ENCODE measurements at regions not wholly inside any gene's neighbourhood (a gene's known extent, or its start where the extent isn't known, plus 50 kb on each side); places are given as distances from the start of the nearest gene placed in this dataset.

- intact Hi-C loops (cut with micrococcal nuclease) = no loop called here
- no peak for DNase-seq
- H3K27ac Mint-ChIP-seq = no peak overlapping the region
These were observed 69.8 kb upstream of the CCDC112 start for GRCh38 chr5:115366223-115366622.

GRCh38 chr5:115363879-115364278 is 67.4 kb upstream of the CCDC112 start:
- intact Hi-C loops (cut with micrococcal nuclease) = no loop called here
- no peaks in the 10 kb centered on the region for H3K4me1 Mint-ChIP-seq
- H3K27me3 Mint-ChIP-seq = peaks cover 8% of the 10 kb centered on the region
- no peaks in the 10 kb centered on the region for H3K9me3 Mint-ChIP-seq
- H3K36me3 Mint-ChIP-seq (ENCODE audit: low read depth) = no peaks in the 10 kb centered on the region
- H3K27ac Mint-ChIP-seq = no peak overlapping the region
- H3K4me3 Mint-ChIP-seq = no peak overlapping the region
- DNase-seq = no peak

More at GRCh38 chr5:115366223-115366622, 69.8 kb upstream of the CCDC112 start:
- Mint-ChIP-seq H3K9me3 (no peaks in the 10 kb centered on the region), H3K27me3 (peaks cover 3% of the 10 kb centered on the region), H3K4me3 (no peak overlapping the region), H3K4me1 (no peaks in the 10 kb centered on the region), H3K36me3 (ENCODE audit: low read depth) (no peaks in the 10 kb centered on the region)

GRCh38 chr5:115360046-115360685 is 63.7 kb upstream of the CCDC112 start:
- Mint-ChIP-seq H3K4me1 (no peaks in the 10 kb centered on the region), H3K36me3 (ENCODE audit: low read depth) (no peaks in the 10 kb centered on the region), H3K27me3 (peaks cover 14% of the 10 kb centered on the region)

GRCh38 chr5:115355767-115356381 is 59.4 kb upstream of the CCDC112 start:
- Mint-ChIP-seq H3K9me3 (peaks cover 3% of the 10 kb centered on the region), H3K36me3 (ENCODE audit: low read depth) (no peaks in the 10 kb centered on the region), H3K27ac (no peak overlapping the region), H3K4me1 (no peaks in the 10 kb centered on the region), H3K4me3 (no peak overlapping the region), H3K27me3 (peaks cover 15% of the 10 kb centered on the region)
- no peak for DNase-seq
- intact Hi-C loops (cut with micrococcal nuclease) = no loop called here

More at GRCh38 chr5:115360046-115360685, 63.7 kb upstream of the CCDC112 start:
- Mint-ChIP-seq H3K27ac (no peak overlapping the region), H3K4me3 (no peak overlapping the region), H3K9me3 (peaks cover 3% of the 10 kb centered on the region)
- intact Hi-C loops (cut with micrococcal nuclease) = no loop called here
- DNase-seq = no peak

GRCh38 chr5:115355095-115355494 is 58.6 kb upstream of the CCDC112 start:
- Mint-ChIP-seq H3K4me3 (no peak overlapping the region), H3K27me3 (peaks cover 17% of the 10 kb centered on the region), H3K27ac (no peak overlapping the region), H3K9me3 (peaks cover 3% of the 10 kb centered on the region), H3K36me3 (ENCODE audit: low read depth) (no peaks in the 10 kb centered on the region), H3K4me1 (no peaks in the 10 kb centered on the region)
- intact Hi-C loops (cut with micrococcal nuclease) = no loop called here
- DNase-seq = no peak

GRCh38 chr5:115354246-115354645 is 57.8 kb upstream of the CCDC112 start:
- Mint-ChIP-seq H3K36me3 (ENCODE audit: low read depth) (no peaks in the 10 kb centered on the region), H3K27ac (no peak overlapping the region), H3K27me3 (peaks cover 14% of the 10 kb centered on the region), H3K4me1 (no peaks in the 10 kb centered on the region), H3K9me3 (peaks cover 3% of the 10 kb centered on the region), H3K4me3 (no peak overlapping the region)
- intact Hi-C loops (cut with micrococcal nuclease) = no loop called here
- DNase-seq = no peak

GRCh38 chr5:115352571-115352970 is 56.1 kb upstream of the CCDC112 start:
- Mint-ChIP-seq H3K27ac (no peak overlapping the region), H3K27me3 (peaks cover 18% of the 10 kb centered on the region), H3K9me3 (peaks cover 3% of the 10 kb centered on the region), H3K4me3 (no peak overlapping the region), H3K36me3 (ENCODE audit: low read depth) (no peaks in the 10 kb centered on the region), H3K4me1 (no peaks in the 10 kb centered on the region)
- DNase-seq = no peak
- intact Hi-C loops (cut with micrococcal nuclease) = no loop called here

- no peaks in the 10 kb centered on the region for H3K4me1 Mint-ChIP-seq
- no peak overlapping the region for H3K4me3 Mint-ChIP-seq
- H3K27ac Mint-ChIP-seq = no peak overlapping the region
- no peak for DNase-seq
- H3K9me3 Mint-ChIP-seq = peaks cover 3% of the 10 kb centered on the region
- peaks cover 17% of the 10 kb centered on the region for H3K27me3 Mint-ChIP-seq
- H3K36me3 Mint-ChIP-seq (ENCODE audit: low read depth) = no peaks in the 10 kb centered on the region
- intact Hi-C loops (cut with micrococcal nuclease) = no loop called here
These were observed 55.1 kb upstream of the CCDC112 start for GRCh38 chr5:115351356-115352195.

GRCh38 chr5:115350894-115351293 is 54.4 kb upstream of the CCDC112 start:
- no peaks in the 10 kb centered on the region for H3K4me1 Mint-ChIP-seq
- H3K36me3 Mint-ChIP-seq (ENCODE audit: low read depth) = no peaks in the 10 kb centered on the region
- H3K27ac Mint-ChIP-seq = no peak overlapping the region
- H3K27me3 Mint-ChIP-seq = peaks cover 20% of the 10 kb centered on the region
- intact Hi-C loops (cut with micrococcal nuclease) = no loop called here
- no peak for DNase-seq
- peaks cover 2% of the 10 kb centered on the region for H3K9me3 Mint-ChIP-seq
- H3K4me3 Mint-ChIP-seq = no peak overlapping the region

- no peak overlapping the region for H3K27ac Mint-ChIP-seq
- H3K4me1 Mint-ChIP-seq = no peaks in the 10 kb centered on the region
- DNase-seq = no peak
- no peak overlapping the region for H3K4me3 Mint-ChIP-seq
- H3K36me3 Mint-ChIP-seq (ENCODE audit: low read depth) = no peaks in the 10 kb centered on the region
- intact Hi-C loops (cut with micrococcal nuclease) = no loop called here
- peaks cover 24% of the 10 kb centered on the region for H3K27me3 Mint-ChIP-seq
- no peaks in the 10 kb centered on the region for H3K9me3 Mint-ChIP-seq
These were observed 52.8 kb upstream of the CCDC112 start for GRCh38 chr5:115349001-115349817.

- intact Hi-C loops (cut with micrococcal nuclease) = no loop called here
- no peaks in the 10 kb centered on the region for H3K36me3 Mint-ChIP-seq (ENCODE audit: low read depth)
- peaks cover 24% of the 10 kb centered on the region for H3K27me3 Mint-ChIP-seq
- H3K27ac Mint-ChIP-seq = no peak overlapping the region
- no peaks in the 10 kb centered on the region for H3K4me1 Mint-ChIP-seq
- no peaks in the 10 kb centered on the region for H3K9me3 Mint-ChIP-seq
- DNase-seq = no peak
- no peak overlapping the region for H3K4me3 Mint-ChIP-seq
These were observed 51.7 kb upstream of the CCDC112 start for GRCh38 chr5:115348175-115348574.

Data from activated CD4-positive, alpha-beta T cell treated with anti-CD3 and anti-CD28 coated beads, Interleukin-2, amount 10 ng/mL, durations not matched to agents 24 days and 14 days (primary cell).